ENCODE measurements at regions not wholly inside any gene's neighbourhood (a gene's known extent, or its start where the extent isn't known, plus 50 kb on each side); places are given as distances from the start of the nearest gene placed in this dataset.

GRCh38 chr2:150643114-150643725, 155.8 kb upstream of the RND3 start:
- DNase-seq, result no peak

- no peak for DNase-seq
These were observed 152.6 kb upstream of the RND3 start for GRCh38 chr2:150640039-150640438.

GRCh38 chr2:150639383-150639782, 151.9 kb upstream of the RND3 start:
- DNase-seq, result no peak

DNA sequence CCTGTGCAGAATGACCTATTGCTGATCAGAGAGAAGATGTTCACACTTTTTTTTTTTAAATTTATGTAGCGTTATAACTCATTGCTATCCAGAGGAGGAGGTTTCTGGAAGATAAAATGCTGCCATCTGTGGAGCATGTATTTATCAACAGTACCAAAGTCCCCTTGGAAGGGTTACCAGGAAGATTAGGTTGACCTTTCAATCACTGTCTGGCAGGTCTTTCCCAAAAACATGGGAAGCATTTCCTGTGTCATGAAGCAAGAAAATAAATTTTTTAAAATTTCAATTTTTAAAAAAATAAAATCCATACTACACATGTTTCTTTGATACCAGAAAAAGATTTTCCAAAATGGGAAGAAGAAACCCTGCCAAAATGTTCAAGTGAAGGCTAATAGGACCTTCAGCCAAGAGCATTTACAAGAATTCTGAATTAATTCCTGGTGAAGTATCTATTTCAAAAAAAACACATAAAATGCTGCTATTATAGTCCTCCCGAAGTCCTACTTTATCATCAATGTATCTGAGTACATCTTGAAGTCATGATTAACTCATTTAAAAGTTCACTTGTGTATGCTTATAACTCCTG, 143.9 kb upstream of the RND3 start:
- no peak for DNase-seq

GRCh38 chr2:150630587-150631235, 143.2 kb upstream of the RND3 start:
- no peak for DNase-seq

DNA sequence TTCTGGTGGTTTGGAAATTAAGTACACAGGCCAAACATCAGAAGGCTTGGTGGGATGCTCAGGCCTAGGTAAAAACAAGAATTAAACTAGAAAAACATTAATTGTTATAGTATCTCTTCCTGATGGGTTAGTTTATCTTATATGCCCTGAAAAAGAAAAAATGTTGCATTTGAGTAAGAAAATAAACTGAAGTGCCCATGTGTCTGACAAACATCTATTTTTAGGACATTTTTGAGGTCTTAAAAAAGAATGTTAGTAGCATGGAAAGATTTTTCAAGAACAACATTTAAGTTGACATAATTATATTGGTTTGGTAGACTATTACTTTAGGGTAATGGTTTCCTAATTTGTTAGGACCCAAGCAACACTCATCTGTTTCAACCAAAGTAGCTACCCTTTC, 140.1 kb upstream of the RND3 start:
- no peak for DNase-seq

GRCh38 chr2:150626934-150627411, 139.5 kb upstream of the RND3 start:
- DNase-seq, result no peak

DNA sequence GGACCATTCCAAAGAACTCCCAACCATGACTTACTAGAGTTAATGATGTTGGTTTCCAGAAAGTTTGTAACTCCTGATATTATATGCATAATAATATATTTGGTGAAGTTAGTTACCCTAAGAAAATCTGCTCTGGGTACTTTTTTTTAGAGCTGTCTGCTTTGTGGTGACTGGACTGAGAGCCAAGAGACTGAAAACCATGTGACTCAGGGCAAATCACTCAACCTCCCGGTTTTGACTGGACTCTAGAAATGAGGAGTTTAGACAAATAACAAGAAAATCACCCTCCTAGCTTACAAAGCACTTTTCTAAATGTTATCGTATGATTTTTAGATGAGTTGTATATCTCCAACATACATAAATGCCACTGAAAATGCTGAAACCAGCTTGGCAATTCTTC, 138.3 kb upstream of the RND3 start:
- DNase-seq, result no peak

DNA sequence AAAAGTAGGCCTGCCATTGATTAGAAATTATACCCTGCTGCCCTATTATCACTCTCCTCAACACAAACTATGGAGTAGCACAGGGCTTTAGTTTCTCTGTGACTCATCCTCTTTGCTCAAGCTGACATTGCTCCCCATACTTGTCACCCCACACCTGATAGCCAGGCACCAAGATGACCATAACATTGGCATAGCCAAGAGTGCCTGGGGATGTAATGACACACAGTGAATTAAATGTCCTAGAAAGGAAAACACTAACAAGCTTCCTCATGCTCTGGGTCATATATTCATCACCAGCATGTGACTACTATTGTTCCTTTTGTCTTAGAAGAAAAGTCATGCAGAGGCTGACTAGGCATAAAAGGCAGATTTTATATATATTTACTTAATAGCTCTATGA, 137.8 kb upstream of the RND3 start:
- no peak for DNase-seq

DNA sequence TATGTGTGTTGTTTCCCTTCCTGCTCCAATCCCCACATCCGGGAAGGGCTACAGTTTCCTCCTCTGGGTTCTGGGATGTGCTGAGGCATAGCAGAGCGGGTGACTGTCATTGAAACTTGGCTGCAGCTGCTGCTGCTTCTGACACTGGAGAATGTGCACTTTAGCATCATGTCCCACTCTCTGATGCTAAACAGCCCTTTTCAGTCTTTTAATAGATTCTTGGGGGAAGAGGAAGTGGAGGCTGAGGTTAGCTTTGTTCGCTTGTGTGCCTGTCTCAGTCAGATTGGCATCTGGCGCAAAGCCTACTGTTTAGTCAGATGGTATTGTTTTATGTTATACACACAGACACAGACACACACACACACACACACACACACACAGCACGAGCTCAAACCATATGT, 136.5 kb upstream of the RND3 start:
- no peak for DNase-seq

- no peak for DNase-seq
These were observed 134.2 kb upstream of the RND3 start for GRCh38 chr2:150621526-150622213.

GRCh38 chr2:150620855-150621254, 133.4 kb upstream of the RND3 start:
- DNase-seq, result no peak

DNA sequence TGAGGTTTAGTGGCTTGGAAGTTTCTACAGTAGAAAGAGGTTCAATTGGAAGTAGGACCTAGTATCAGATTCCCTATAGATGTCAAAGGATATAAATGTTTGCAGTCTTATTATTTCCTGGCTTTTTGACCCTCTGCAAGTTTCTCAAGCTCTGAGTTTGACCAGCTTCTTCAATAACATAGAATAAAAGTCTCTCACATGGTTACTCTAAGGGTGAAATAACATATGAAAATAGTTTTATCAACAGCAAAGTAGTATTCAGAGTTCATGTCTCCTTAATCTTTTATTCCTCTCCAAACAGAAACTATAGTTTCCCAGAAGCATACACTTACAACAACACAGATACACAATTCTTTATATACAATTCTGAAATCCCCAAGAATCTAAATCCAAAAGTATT, 132.9 kb upstream of the RND3 start:
- DNase-seq, result no peak

GRCh38 chr2:150619607-150620330, 132.3 kb upstream of the RND3 start:
- no peak for DNase-seq

DNA sequence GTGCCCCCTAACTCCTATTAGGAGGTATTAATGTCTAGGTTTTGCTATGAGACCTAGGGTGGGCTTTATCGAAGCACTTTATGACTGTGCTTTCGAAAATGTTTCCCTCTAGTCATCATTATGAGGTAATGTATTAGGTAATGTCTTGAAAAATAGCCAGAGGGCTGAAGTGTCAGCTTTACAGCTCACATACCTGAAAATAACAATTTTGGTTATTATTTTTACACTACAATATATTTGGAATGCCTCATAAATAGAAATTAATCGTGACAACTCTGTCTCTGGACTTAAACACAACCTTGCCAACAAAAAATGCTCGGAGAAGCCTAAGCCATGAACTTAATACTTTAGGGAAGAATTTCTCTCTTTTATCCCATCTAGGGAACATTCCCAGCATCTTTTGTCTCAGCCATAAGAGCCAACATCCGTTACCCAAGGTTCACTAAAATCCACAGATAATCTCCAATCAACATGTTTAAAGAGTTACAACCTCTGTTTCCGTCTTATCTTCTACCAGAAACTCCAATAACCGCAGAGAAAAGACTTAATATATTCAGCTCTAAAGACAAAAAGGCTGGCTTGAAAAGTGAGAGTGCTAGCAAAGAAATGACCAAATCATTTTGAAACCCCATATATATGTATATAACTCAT, 130.9 kb upstream of the RND3 start:
- DNase-seq, result no peak

GRCh38 chr2:150617351-150617978, 130.0 kb upstream of the RND3 start:
- no peak for DNase-seq

DNA sequence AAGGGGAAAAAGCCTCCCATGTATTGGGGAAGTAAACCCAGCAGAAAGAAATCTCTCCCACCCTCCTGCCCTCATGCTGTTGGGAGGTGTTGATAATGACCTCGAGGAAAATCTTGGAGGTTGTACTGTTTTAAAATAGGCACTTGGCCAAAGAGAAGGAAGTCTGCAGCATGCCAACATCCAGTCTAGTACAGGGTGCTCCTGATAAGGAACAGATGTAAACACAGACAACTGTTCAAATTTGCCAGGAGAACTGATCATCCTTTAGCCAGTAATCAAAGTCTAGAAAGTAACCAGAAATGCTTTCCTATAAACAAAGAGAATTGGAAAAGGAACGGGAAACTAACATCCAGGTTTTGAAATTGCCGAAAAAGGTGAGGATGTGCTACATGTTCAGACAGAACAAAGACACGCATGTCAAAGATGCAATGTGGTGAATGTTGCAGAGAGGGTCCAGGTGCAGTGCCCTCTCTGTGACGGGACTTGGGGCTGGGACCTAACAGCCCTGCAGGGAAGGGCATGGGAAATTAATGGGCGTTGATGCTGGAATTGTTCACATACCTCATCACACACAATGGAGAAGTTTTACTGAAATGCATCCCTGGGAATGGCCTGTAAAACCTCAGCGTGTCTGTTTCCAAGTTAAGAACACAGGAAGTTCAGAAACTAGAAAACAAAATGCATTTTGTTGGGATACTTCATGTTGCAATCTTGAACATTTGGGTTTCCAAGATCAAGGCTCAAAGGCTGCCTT, 125.7 kb upstream of the RND3 start:
- DNase-seq, result no peak

DNA sequence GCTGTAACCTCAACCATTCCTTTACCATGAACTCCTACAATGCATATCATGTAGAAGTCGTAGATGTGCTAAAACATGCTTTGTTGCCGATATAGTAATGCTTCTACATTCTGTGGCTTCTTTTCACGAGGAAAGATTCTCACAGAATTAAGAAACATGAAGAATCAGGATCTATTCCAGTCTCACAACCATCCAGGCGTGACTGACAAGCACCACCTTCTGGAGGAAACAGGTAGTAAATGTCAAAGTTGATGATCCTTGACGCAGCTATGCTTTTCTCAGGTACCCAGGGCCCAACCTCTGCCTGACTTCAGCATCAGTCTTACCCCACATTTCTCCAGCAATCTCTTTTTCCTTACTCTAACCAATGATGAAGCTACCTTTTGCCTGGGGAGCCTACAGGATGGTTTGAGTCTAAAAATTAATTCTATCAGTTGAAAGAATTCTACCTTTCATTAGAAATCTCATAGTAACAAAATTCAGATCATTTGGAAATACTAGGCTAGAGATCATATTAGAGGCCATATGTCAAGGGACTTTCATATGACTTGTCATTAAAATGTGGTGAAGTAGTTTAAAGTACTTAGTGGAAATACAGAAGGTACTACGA, 123.3 kb upstream of the RND3 start:
- DNase-seq, result no peak

GRCh38 chr2:150609831-150610582, 122.5 kb upstream of the RND3 start:
- no peak for DNase-seq

GRCh38 chr2:150608341-150608740, 120.9 kb upstream of the RND3 start:
- DNase-seq, result no peak
